ENCODE measurements at regions not wholly inside any gene's neighbourhood (a gene's known extent, or its start where the extent isn't known, plus 50 kb on each side); places are given as distances from the start of the nearest gene placed in this dataset.

- Histone ChIP-seq H3K36me3 (replicated peaks in 1 of 2) (no peaks in the 10 kb centered on the region), H3K4me1 (replicated peaks in 1 of 2) (no peaks in the 10 kb centered on the region), H3K9me3 (replicated peaks in 1 of 3) (no peaks in the 10 kb centered on the region), H3K27me3 (peaks cover 37% of the 10 kb centered on the region), H3K27ac (no peak overlapping the region), H3K4me3 (no peak overlapping the region)
- WGBS, 4 donors, result 66 to 85% (median 83%) methylated on average over 9 to 12 of the region's 12 CpGs
- DNase-seq, result no peak
- intact Hi-C loops (cut with DNase I), result no loop called here
- no peak for TF ChIP-seq POLR2A (IDR thresholded peaks at IDR 0.05)
These were observed 121.3 kb downstream of the FAM53A start for GRCh38 chr4:1562771-1563170.

GRCh38 chr4:1562371-1562770, 121.7 kb downstream of the FAM53A start:
- Histone ChIP-seq H3K36me3 (replicated peaks in 1 of 2) (no peaks in the 10 kb centered on the region), H3K27me3 (peaks cover 37% of the 10 kb centered on the region), H3K4me3 (no peak overlapping the region), H3K9me3 (replicated peaks in 1 of 3) (no peaks in the 10 kb centered on the region), H3K27ac (no peak overlapping the region), H3K4me1 (replicated peaks in 1 of 2) (no peaks in the 10 kb centered on the region)
- TF ChIP-seq POLR2A (IDR thresholded peaks at IDR 0.05) (no peak), CTCF (IDR thresholded peaks at IDR 0.05) (no peak)
- intact Hi-C loops (cut with DNase I), result no loop called here
- no peak for DNase-seq
- WGBS, 4 donors, result 74 to 85% (median 80%) methylated on average over 8 to 19 of the region's 19 CpGs

GRCh38 chr4:1561286-1561990, 122.7 kb downstream of the FAM53A start:
- Histone ChIP-seq H3K4me1 (replicated peaks in 1 of 2) (no peaks in the 10 kb centered on the region), H3K9me3 (replicated peaks in 1 of 3) (no peaks in the 10 kb centered on the region), H3K27ac (no peak overlapping the region), H3K4me3 (no peak overlapping the region), H3K36me3 (replicated peaks in 1 of 2) (no peaks in the 10 kb centered on the region), H3K27me3 (peaks cover 37% of the 10 kb centered on the region)
- DNase-seq, result no peak
- intact Hi-C loops (cut with DNase I), result no loop called here
- TF ChIP-seq CTCF (IDR thresholded peaks at IDR 0.05), result no peak
- no peak for TF ChIP-seq POLR2A (IDR thresholded peaks at IDR 0.05)
- WGBS, 4 donors, result 82 to 85% (median 84%) methylated on average over 14 to 26 of the region's 26 CpGs

GRCh38 chr4:1559896-1560650, 124.0 kb downstream of the FAM53A start:
- no peak for TF ChIP-seq CTCF (IDR thresholded peaks at IDR 0.05)
- TF ChIP-seq POLR2A (IDR thresholded peaks at IDR 0.05), result no peak
- H3K27ac ChIP-seq, result no peak overlapping the region
- WGBS, 4 donors, result 85 to 90% (median 85%) methylated on average over 34 to 40 of the region's 40 CpGs
- H3K36me3 ChIP-seq (replicated peaks in 1 of 2), result no peaks in the 10 kb centered on the region
- H3K4me3 ChIP-seq, result no peak overlapping the region
- H3K27me3 ChIP-seq, result peaks cover 27% of the 10 kb centered on the region
- H3K9me3 ChIP-seq (replicated peaks in 1 of 3), result no peaks in the 10 kb centered on the region
- no peak for DNase-seq
- intact Hi-C loops (cut with DNase I), result no loop called here
- no peaks in the 10 kb centered on the region for H3K4me1 ChIP-seq (replicated peaks in 1 of 2)
